ENCODE measurements at regions not wholly inside any gene's neighbourhood (a gene's known extent, or its start where the extent isn't known, plus 50 kb on each side); places are given as distances from the start of the nearest gene placed in this dataset.

- Mint-ChIP-seq H3K9me3 (no peaks in the 10 kb centered on the region), H3K36me3 (ENCODE audit: low read depth) (no peaks in the 10 kb centered on the region), H3K4me3 (no peak overlapping the region), H3K27ac (peak overlapping the region; percentile 31 to 86 (median 85)), H3K4me1 (peaks cover 46% of the 10 kb centered on the region), H3K27me3 (ENCODE audit: low read depth) (peaks cover 5% of the 10 kb centered on the region)
- TF ChIP-seq CTCF (IDR thresholded peaks at IDR 0.05; ENCODE audit: unreplicated experiment in 3 of 3), result no peak
These were observed 162.9 kb downstream of the BAMBI start for GRCh38 chr10:28840202-28840601.

- peaks cover 5% of the 10 kb centered on the region for H3K27me3 Mint-ChIP-seq (ENCODE audit: low read depth)
- no peak overlapping the region for H3K4me3 Mint-ChIP-seq
- TF ChIP-seq CTCF (IDR thresholded peaks at IDR 0.05; ENCODE audit: unreplicated experiment in 3 of 3), result no peak
- peaks cover 41% of the 10 kb centered on the region for H3K4me1 Mint-ChIP-seq
- no peaks in the 10 kb centered on the region for H3K36me3 Mint-ChIP-seq (ENCODE audit: low read depth)
- no peaks in the 10 kb centered on the region for H3K9me3 Mint-ChIP-seq
- peak overlapping the region; percentile 72 to 80 (median 78) for H3K27ac Mint-ChIP-seq
These were observed 163.7 kb downstream of the BAMBI start for GRCh38 chr10:28840971-28841370.

- Mint-ChIP-seq H3K4me1 (peaks cover 41% of the 10 kb centered on the region), H3K4me3 (no peak overlapping the region), H3K9me3 (no peaks in the 10 kb centered on the region), H3K27ac (peak overlapping the region in 2 of 3 experiments; percentile 72 to 78), H3K27me3 (ENCODE audit: low read depth) (peaks cover 5% of the 10 kb centered on the region), H3K36me3 (ENCODE audit: low read depth) (no peaks in the 10 kb centered on the region)
- no peak for TF ChIP-seq CTCF (IDR thresholded peaks at IDR 0.05; ENCODE audit: unreplicated experiment in 3 of 3)
These were observed 164.3 kb downstream of the BAMBI start for GRCh38 chr10:28841625-28842024.

- TF ChIP-seq CTCF (IDR thresholded peaks at IDR 0.05; ENCODE audit: unreplicated experiment in 3 of 3), result no peak
- H3K36me3 Mint-ChIP-seq (ENCODE audit: low read depth), result no peaks in the 10 kb centered on the region
- no peaks in the 10 kb centered on the region for H3K27me3 Mint-ChIP-seq (ENCODE audit: low read depth)
- no peak overlapping the region for H3K27ac Mint-ChIP-seq
- no peaks in the 10 kb centered on the region for H3K9me3 Mint-ChIP-seq
- H3K4me3 Mint-ChIP-seq, result no peak overlapping the region
- H3K4me1 Mint-ChIP-seq, result peaks cover 41% of the 10 kb centered on the region
These were observed 165.0 kb downstream of the BAMBI start for GRCh38 chr10:28842321-28842720.

- no peaks in the 10 kb centered on the region for H3K9me3 Mint-ChIP-seq
- TF ChIP-seq CTCF (IDR thresholded peaks at IDR 0.05; ENCODE audit: unreplicated experiment in 3 of 3), result no peak
- H3K27me3 Mint-ChIP-seq (ENCODE audit: low read depth), result no peaks in the 10 kb centered on the region
- no peak overlapping the region for H3K27ac Mint-ChIP-seq
- peaks cover 13% of the 10 kb centered on the region for H3K4me1 Mint-ChIP-seq
- no peak overlapping the region for H3K4me3 Mint-ChIP-seq
- H3K36me3 Mint-ChIP-seq (ENCODE audit: low read depth), result no peaks in the 10 kb centered on the region
These were observed 167.8 kb downstream of the BAMBI start for GRCh38 chr10:28845009-28845682.

- no peak for TF ChIP-seq CTCF (IDR thresholded peaks at IDR 0.05; ENCODE audit: unreplicated experiment in 3 of 3)
- H3K9me3 Mint-ChIP-seq, result no peaks in the 10 kb centered on the region
- H3K4me3 Mint-ChIP-seq, result no peak overlapping the region
- H3K27me3 Mint-ChIP-seq (ENCODE audit: low read depth), result peaks cover 5% of the 10 kb centered on the region
- H3K27ac Mint-ChIP-seq, result no peak overlapping the region
- peaks cover 18% of the 10 kb centered on the region for H3K4me1 Mint-ChIP-seq
- no peaks in the 10 kb centered on the region for H3K36me3 Mint-ChIP-seq (ENCODE audit: low read depth)
These were observed 172.0 kb downstream of the BAMBI start for GRCh38 chr10:28849309-28849708.

Measured in nephron (organoid).